ENCODE measurements at regions not wholly inside any gene's neighbourhood (a gene's known extent, or its start where the extent isn't known, plus 50 kb on each side); places are given as distances from the start of the nearest gene placed in this dataset.

DNA sequence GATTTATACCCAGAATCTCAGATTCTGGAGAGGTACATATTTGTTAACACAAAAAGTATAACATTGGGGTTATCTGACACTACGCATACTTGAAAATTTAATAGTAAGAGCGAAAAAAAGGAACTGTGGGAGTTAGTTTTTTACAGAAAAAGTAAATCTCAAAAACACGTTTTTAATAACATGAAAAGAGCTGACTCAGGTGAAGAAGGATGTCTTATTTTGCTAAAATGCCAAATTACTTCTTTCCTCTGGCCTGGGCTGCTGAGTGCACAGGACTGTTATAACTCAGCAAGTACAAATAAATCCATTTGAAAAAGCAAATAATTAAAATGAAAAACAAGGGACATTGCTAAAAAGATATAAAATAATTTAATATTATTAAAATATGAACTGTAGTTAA is 1322.9 kb downstream of the ARAP2 start:
- no peak for TF ChIP-seq EP300 (IDR thresholded peaks at IDR 0.05)
- TF ChIP-seq, protein P1, sequence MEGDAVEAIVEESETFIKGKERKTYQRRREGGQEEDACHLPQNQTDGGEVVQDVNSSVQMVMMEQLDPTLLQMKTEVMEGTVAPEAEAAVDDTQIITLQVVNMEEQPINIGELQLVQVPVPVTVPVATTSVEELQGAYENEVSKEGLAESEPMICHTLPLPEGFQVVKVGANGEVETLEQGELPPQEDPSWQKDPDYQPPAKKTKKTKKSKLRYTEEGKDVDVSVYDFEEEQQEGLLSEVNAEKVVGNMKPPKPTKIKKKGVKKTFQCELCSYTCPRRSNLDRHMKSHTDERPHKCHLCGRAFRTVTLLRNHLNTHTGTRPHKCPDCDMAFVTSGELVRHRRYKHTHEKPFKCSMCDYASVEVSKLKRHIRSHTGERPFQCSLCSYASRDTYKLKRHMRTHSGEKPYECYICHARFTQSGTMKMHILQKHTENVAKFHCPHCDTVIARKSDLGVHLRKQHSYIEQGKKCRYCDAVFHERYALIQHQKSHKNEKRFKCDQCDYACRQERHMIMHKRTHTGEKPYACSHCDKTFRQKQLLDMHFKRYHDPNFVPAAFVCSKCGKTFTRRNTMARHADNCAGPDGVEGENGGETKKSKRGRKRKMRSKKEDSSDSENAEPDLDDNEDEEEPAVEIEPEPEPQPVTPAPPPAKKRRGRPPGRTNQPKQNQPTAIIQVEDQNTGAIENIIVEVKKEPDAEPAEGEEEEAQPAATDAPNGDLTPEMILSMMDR (IDR thresholded peaks at IDR 0.05) = no peak
- no peak for TF ChIP-seq POLR2A (IDR thresholded peaks at IDR 0.05)
- H3K27me3 ChIP-seq = no peaks in the 10 kb centered on the region
- H3K36me3 ChIP-seq = no peaks in the 10 kb centered on the region
- no peaks in the 10 kb centered on the region for H3K4me1 ChIP-seq
- H3K4me3 ChIP-seq = no peak overlapping the region
- no peak overlapping the region for H3K27ac ChIP-seq
- no peaks in the 10 kb centered on the region for H3K9me3 ChIP-seq
- DNase-seq (ENCODE audit: low spot score in 2 of 2) = no peak
- WGBS, 2 donors = 75 to 83% methylated on average over 3 of the region's 3 CpGs

DNA sequence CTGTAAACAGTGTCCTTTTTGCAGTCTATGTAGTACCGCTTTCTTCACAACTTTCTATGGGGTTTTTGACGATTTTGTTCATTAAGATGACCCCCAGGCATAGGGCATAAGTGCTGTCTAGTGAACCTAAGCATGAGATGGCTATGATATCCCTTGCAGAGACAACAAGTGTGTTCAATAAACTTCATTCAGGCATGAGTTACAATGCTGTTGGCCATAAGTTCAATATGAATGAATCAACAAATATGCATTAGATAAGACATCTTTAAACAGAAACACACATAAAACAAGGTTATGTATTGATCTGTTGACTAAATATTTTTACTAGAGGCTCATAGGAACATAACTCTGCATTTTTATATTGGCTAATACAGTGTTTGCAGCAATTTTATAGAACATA is 1322.0 kb downstream of the ARAP2 start:
- Histone ChIP-seq H3K27ac (no peak overlapping the region), H3K9me3 (no peaks in the 10 kb centered on the region), H3K4me1 (no peaks in the 10 kb centered on the region), H3K27me3 (no peaks in the 10 kb centered on the region), H3K4me3 (no peak overlapping the region), H3K36me3 (no peaks in the 10 kb centered on the region)
- no peak for DNase-seq (ENCODE audit: low spot score in 2 of 2)
- TF ChIP-seq EP300 (IDR thresholded peaks at IDR 0.05) (no peak), POLR2A (IDR thresholded peaks at IDR 0.05) (no peak)
- TF ChIP-seq, protein P1 (IDR thresholded peaks at IDR 0.05) = no peak
- 87 to 89% methylated on average over 2 of the region's 2 CpGs for WGBS, 2 donors

DNA sequence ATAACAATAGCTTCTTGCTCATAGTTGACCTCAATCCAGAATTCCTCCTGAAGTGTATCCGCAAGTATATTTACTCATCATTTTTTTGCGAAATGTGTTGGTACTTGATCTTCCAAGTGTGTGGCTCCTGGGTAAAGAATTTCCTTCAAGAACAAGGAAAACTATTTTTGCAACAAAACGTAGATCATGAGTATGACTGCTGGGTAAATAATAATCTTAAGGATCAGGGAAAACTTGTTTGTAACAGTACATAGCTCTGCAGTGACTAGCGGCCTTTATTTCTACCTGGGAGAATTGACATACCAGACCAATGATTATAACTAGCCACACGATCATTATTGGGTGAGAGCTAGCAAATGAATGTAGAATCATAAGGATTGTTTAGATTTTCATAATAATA is 1311.7 kb downstream of the ARAP2 start:
- peaks cover 0 to 4% (median 0%) of the 10 kb centered on the region in 4 donors for H3K9me3 ChIP-seq
- 57 to 61% methylated on average over 5 of the region's 5 CpGs for WGBS, 2 donors

DNA sequence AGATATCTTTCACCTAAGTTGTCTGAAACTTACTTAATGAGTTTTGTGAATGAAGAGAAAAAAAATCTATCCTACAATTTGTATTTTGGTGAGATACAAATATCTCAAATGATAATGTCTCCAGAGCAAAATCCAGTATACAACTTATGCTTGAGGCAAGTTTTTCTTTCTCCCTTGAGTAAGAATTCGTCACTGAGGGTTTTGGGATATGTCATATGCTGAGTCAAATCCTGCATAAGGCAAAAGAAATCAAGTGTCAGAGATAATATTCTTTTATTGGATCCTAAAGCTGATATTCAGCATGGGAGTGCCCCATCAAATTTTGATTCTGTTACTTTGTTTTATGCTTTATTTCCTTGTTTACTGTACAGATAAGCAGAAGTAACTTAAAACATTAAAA is 1308.6 kb downstream of the ARAP2 start:
- H3K27me3 ChIP-seq = no peaks in the 10 kb centered on the region
- WGBS, 2 donors = 54 to 59% methylated on average over 1 of the region's 1 CpG
- no peak overlapping the region for H3K4me3 ChIP-seq
- H3K9me3 ChIP-seq = peaks cover 0 to 4% (median 0%) of the 10 kb centered on the region in 4 donors
- H3K36me3 ChIP-seq = no peaks in the 10 kb centered on the region
- DNase-seq (ENCODE audit: low spot score in 2 of 2) = no peak
- TF ChIP-seq, protein P1 (IDR thresholded peaks at IDR 0.05) = no peak
- no peak for TF ChIP-seq EP300 (IDR thresholded peaks at IDR 0.05)
- no peak for TF ChIP-seq POLR2A (IDR thresholded peaks at IDR 0.05)
- H3K27ac ChIP-seq = no peak overlapping the region
- H3K4me1 ChIP-seq = no peaks in the 10 kb centered on the region

More for the DNA sequence above, 1311.7 kb downstream of the ARAP2 start:
- no peak overlapping the region for H3K4me3 ChIP-seq
- DNase-seq (ENCODE audit: low spot score in 2 of 2) = no peak
- no peaks in the 10 kb centered on the region for H3K4me1 ChIP-seq
- no peaks in the 10 kb centered on the region for H3K36me3 ChIP-seq
- TF ChIP-seq POLR2A (IDR thresholded peaks at IDR 0.05) = no peak
- TF ChIP-seq EP300 (IDR thresholded peaks at IDR 0.05) = no peak
- TF ChIP-seq, protein P1 (IDR thresholded peaks at IDR 0.05) = no peak
- no peak overlapping the region for H3K27ac ChIP-seq
- H3K27me3 ChIP-seq = no peaks in the 10 kb centered on the region

DNA sequence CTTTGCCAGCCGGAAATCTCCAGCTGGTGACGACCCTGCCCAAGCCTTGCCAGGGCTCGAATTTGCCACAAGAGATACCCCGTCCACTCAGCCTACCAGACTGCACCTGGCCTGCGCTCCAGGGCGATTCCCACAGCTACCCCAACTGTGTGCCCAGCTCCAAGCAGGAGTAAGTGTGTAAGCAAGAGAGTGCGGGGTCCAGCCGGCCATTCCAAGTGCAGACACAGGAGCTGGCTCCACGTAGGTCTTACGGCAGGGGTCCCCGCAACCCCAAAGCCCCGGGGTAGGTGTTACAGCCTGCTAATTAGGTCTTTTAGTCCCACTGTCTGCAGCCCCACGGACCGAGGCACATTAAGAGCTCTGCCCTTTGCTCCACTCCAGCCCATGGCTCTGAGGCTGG is 1305.2 kb downstream of the ARAP2 start:
- no peak for DNase-seq (ENCODE audit: low spot score in 2 of 2)
- Histone ChIP-seq H3K4me1 (no peaks in the 10 kb centered on the region), H3K36me3 (no peaks in the 10 kb centered on the region), H3K4me3 (no peak overlapping the region), H3K9me3 (no peaks in the 10 kb centered on the region), H3K27ac (no peak overlapping the region), H3K27me3 (no peaks in the 10 kb centered on the region)
- TF ChIP-seq POLR2A (IDR thresholded peaks at IDR 0.05) = no peak
- no peak for TF ChIP-seq EP300 (IDR thresholded peaks at IDR 0.05)
- TF ChIP-seq, protein P1 (IDR thresholded peaks at IDR 0.05) = no peak
- 89 to 93% methylated on average over 9 to 14 of the region's 14 CpGs for WGBS, 2 donors
